PFSK-1 (cell line): ENCODE measurements at regions not wholly inside any gene's neighbourhood (a gene's known extent, or its start where the extent isn't known, plus 50 kb on each side); places are given as distances from the start of the nearest gene placed in this dataset.

Source experiments
- FOXP2 ChIP-seq: optimal IDR thresholded peaks from 2 replicates; pipeline ENCODE3; 2011; ENCODE audit warnings: borderline replicate concordance, control low read depth, inconsistent platforms; ENCODE audit not compliant: insufficient read depth; ENCODE audit errors: extremely low read length, extremely low read depth
- POLR2AphosphoS5 ChIP-seq: IDR thresholded peaks from 2 replicates; pipeline ENCODE4 v1.6.1; 2012; ENCODE audit warnings: low read depth, mild to moderate bottlenecking, control low read depth, low read length, moderate library complexity
- REST ChIP-seq, 2 experiments: IDR thresholded peaks; 2 replicates each; pipeline versions ENCODE4 v1.6.1 to v1.8.0; 2011 to 2012; ENCODE audit warnings: low read depth in 2 of 2, low read length in 2 of 2, control low read depth in 1 of 2, inconsistent platforms in 1 of 2, mild to moderate bottlenecking in 1 of 2, moderate library complexity in 1 of 2; ENCODE audit not compliant: insufficient read depth in 1 of 2
- SIN3A ChIP-seq: IDR thresholded peaks from 2 replicates; pipeline ENCODE4 v1.6.1; 2012; ENCODE audit warnings: mild to moderate bottlenecking, low read length, moderate library complexity, borderline replicate concordance; ENCODE audit not compliant: insufficient read depth
- TAF1 ChIP-seq: IDR thresholded peaks from 2 replicates; pipeline ENCODE4 v1.6.1; 2012; ENCODE audit warnings: low read length, control low read depth, borderline replicate concordance; ENCODE audit not compliant: insufficient read depth

GRCh38 chr16:88128556-88128955 lies 177.3 kb downstream of the BANP start:
- TF ChIP-seq TAF1 (no peak), REST (IDR thresholded peaks at IDR 0.05; ENCODE audit: insufficient read depth in 1 of 2, low read depth in 2 of 2, low read length in 2 of 2) (no peak), POLR2AphosphoS5 (no peak), FOXP2 (no peak), SIN3A (no peak)

GRCh38 chr16:88130016-88130415 lies 178.8 kb downstream of the BANP start:
- no peak for TF ChIP-seq TAF1
- no peak for TF ChIP-seq POLR2AphosphoS5
- TF ChIP-seq FOXP2 = no peak
- TF ChIP-seq REST (IDR thresholded peaks at IDR 0.05; ENCODE audit: insufficient read depth in 1 of 2, low read depth in 2 of 2, low read length in 2 of 2) = no peak
- TF ChIP-seq SIN3A = no peak

GRCh38 chr16:88130681-88131080 lies 179.4 kb downstream of the BANP start:
- TF ChIP-seq POLR2AphosphoS5 (no peak), SIN3A (no peak), REST (IDR thresholded peaks at IDR 0.05; ENCODE audit: insufficient read depth in 1 of 2, low read depth in 2 of 2, low read length in 2 of 2) (no peak), FOXP2 (no peak), TAF1 (no peak)

GRCh38 chr16:88131256-88131655 lies 180.0 kb downstream of the BANP start:
- TF ChIP-seq TAF1 (no peak), REST (IDR thresholded peaks at IDR 0.05; ENCODE audit: insufficient read depth in 1 of 2, low read depth in 2 of 2, low read length in 2 of 2) (no peak), SIN3A (no peak), FOXP2 (no peak), POLR2AphosphoS5 (no peak)

GRCh38 chr16:88131966-88132365 lies 180.7 kb downstream of the BANP start:
- no peak for TF ChIP-seq FOXP2
- TF ChIP-seq REST (IDR thresholded peaks at IDR 0.05; ENCODE audit: insufficient read depth in 1 of 2, low read depth in 2 of 2, low read length in 2 of 2) = no peak
- no peak for TF ChIP-seq POLR2AphosphoS5
- no peak for TF ChIP-seq SIN3A
- TF ChIP-seq TAF1 = no peak
